Cardiac muscle cell (in vitro differentiated cells and primary cell): ENCODE measurements at regions not wholly inside any gene's neighbourhood (a gene's known extent, or its start where the extent isn't known, plus 50 kb on each side); places are given as distances from the start of the nearest gene placed in this dataset.

Experiments used
- DNase-seq, 2 donors: peaks; one replicate each; pipeline versions ENCODE4 v3.0.0 to v3.0.0-alpha.2; 2010 to 2017; ENCODE audit warnings: low read depth in 1 of 2, low spot score in 1 of 2
- H3K27ac ChIP-seq: fragments of 200-600 bp; sonication (generic); 2 replicates; pipeline ENCODE4 v1.5.1; 2016
- H3K27me3 ChIP-seq: fragments of 200-600 bp; sonication (generic); 2 replicates; pipeline ENCODE4 v1.6.0; 2016; ENCODE audit warnings: control low read depth
- H3K36me3 ChIP-seq: fragments of 200-600 bp; sonication (generic); 2 replicates; pipeline ENCODE4 v1.5.1; 2016; ENCODE audit warnings: control low read depth
- H3K4me1 ChIP-seq: fragments of 200-600 bp; sonication (generic); 2 replicates; pipeline ENCODE4 v1.8.1; 2017; ENCODE audit warnings: low read depth, mild to moderate bottlenecking, mixed run types
- H3K4me3 ChIP-seq: fragments of 200-600 bp; sonication (generic); 2 replicates; pipeline ENCODE4 v1.5.1; 2016; ENCODE audit warnings: mild to moderate bottlenecking
- H3K9me3 ChIP-seq: fragments of 200-600 bp; sonication (generic); 2 replicates; pipeline ENCODE4 v1.5.1; 2017; ENCODE audit warnings: low read depth, mild to moderate bottlenecking, control low read depth
- TF ChIP-seq, protein P1 (sequence below): IDR thresholded peaks from 2 replicates; pipeline ENCODE4 v1.5.1; 2012; ENCODE audit warnings: low read depth, mild to moderate bottlenecking, low read length

DNA sequence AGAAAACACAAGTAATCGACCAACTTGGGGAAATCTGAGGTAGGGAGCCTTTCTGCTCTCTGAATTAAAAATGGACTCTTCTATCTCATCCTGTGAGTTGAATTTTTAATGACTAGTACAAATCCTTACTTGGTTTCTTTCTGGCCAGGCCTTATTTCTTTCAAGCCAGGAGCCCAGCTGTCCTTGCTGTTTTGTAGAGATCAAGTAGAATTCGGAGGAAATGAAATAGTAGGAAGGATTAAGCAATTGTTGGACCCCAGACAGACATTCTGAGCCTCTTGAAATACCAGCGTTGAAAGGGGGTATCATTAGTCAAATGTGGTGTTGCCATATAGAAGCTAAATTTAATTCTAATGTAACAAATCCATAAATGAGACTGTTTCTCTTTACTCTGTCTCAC is 53.7 kb upstream of the SMIM15 start:
- DNase-seq = peak in 1 of 2 donors; percentile 23
- TF ChIP-seq, protein P1, sequence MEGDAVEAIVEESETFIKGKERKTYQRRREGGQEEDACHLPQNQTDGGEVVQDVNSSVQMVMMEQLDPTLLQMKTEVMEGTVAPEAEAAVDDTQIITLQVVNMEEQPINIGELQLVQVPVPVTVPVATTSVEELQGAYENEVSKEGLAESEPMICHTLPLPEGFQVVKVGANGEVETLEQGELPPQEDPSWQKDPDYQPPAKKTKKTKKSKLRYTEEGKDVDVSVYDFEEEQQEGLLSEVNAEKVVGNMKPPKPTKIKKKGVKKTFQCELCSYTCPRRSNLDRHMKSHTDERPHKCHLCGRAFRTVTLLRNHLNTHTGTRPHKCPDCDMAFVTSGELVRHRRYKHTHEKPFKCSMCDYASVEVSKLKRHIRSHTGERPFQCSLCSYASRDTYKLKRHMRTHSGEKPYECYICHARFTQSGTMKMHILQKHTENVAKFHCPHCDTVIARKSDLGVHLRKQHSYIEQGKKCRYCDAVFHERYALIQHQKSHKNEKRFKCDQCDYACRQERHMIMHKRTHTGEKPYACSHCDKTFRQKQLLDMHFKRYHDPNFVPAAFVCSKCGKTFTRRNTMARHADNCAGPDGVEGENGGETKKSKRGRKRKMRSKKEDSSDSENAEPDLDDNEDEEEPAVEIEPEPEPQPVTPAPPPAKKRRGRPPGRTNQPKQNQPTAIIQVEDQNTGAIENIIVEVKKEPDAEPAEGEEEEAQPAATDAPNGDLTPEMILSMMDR = no peak

DNA sequence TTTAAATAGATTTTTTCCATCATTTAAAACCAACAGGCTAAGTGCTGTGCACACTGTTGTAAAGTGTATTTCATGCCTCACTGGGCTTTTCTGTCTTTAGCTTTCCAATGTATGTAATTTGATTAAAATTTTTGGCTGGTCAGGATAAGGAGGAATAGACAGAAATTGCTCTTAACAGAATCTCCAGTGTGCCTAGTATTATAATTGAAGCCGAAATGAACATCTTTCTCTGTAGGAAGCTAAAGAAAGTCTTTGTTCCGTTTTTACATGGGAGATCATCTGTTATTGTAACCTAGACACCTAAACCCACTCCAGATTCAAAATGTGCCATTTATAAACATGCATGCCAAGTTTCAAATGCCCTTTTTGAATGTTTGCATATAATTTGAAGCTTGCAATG is 54.5 kb upstream of the SMIM15 start:
- Histone ChIP-seq H3K27me3 (no peaks in the 10 kb centered on the region), H3K4me3 (no peak overlapping the region), H3K36me3 (no peaks in the 10 kb centered on the region), H3K27ac (no peak overlapping the region), H3K9me3 (no peaks in the 10 kb centered on the region), H3K4me1 (no peaks in the 10 kb centered on the region)
- no peak for DNase-seq
- TF ChIP-seq, protein P1 = no peak

More for the DNA sequence above, 53.7 kb upstream of the SMIM15 start:
- Histone ChIP-seq H3K4me3 (no peak overlapping the region), H3K36me3 (no peaks in the 10 kb centered on the region), H3K9me3 (no peaks in the 10 kb centered on the region), H3K4me1 (no peaks in the 10 kb centered on the region), H3K27me3 (no peaks in the 10 kb centered on the region), H3K27ac (no peak overlapping the region)

DNA sequence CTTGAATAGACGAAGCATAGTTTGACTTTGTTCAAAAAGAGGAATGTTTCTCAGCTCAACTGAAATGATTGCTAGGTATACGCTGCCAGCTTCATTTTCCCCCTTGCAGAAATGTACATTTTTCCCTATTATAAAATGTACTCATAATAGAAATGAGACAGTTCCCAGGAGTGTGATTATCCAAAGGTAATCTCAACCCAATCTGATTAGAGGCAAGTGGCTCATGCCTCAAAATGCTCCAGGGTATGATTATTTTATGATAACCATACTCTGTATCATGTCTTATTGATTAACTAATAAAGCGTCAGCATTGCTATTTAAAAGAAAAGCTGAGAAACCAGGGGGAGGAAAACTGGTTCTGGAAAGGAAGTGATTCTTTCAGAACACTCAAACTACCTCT is 54.9 kb upstream of the SMIM15 start:
- no peaks in the 10 kb centered on the region for H3K36me3 ChIP-seq
- DNase-seq = no peak
- no peaks in the 10 kb centered on the region for H3K4me1 ChIP-seq
- no peak overlapping the region for H3K27ac ChIP-seq
- no peaks in the 10 kb centered on the region for H3K9me3 ChIP-seq
- TF ChIP-seq, protein P1 = no peak
- no peaks in the 10 kb centered on the region for H3K27me3 ChIP-seq
- H3K4me3 ChIP-seq = no peak overlapping the region

DNA sequence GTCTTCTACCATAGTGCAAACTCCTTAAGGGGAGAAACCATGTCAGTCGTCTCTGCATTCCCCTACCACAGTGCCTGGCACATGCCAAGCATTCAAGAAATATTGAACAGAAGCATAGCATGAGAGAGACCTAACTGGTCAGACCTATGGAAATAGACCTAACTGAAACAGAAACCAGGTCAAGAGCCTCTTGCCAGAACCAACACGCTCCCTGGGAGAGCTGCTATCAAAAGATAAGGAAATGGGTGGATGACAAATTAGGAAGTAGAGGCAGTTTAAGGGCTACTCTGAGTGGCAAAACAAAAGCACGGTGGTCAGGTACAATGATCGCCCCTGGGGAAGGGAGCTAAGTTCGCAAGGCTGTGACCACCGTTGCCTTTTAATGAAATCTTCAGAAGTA is 66.0 kb upstream of the SMIM15 start:
- Histone ChIP-seq H3K4me3 (no peak overlapping the region), H3K27me3 (no peaks in the 10 kb centered on the region), H3K9me3 (no peaks in the 10 kb centered on the region), H3K27ac (no peak overlapping the region), H3K4me1 (no peaks in the 10 kb centered on the region), H3K36me3 (no peaks in the 10 kb centered on the region)
- DNase-seq = peak in 1 of 2 donors; percentile 10
- TF ChIP-seq, protein P1 = no peak

DNA sequence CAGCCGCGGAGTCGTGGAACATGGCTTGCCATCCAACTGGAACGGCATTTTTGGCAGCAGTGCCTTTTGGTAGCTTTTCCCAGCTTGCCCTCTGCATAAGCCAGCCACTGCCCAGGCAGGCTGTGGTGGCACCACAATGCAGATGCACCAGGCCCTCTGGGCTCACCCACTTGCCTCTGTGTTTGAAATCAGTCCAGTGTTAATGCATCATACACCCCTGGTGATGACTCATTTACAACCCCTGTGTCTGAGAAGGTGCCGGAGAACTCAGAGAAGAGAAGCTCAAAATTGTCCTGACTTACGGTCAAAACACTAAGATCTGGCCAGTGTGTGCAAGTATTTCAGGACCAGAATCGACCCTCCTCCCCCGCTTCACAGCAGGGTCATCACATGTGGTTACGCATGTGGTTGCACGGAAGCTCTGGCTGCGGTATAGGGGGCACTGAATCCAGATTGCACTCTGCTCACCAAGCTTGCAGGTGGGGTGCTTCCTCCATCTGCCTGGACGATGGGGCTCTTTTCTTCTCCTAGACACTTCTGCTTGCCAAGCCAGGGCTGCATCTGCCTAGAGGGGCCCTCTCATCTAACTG is 66.5 kb upstream of the SMIM15 start:
- Histone ChIP-seq H3K4me1 (no peaks in the 10 kb centered on the region), H3K9me3 (no peaks in the 10 kb centered on the region), H3K4me3 (no peak overlapping the region), H3K27me3 (no peaks in the 10 kb centered on the region), H3K36me3 (no peaks in the 10 kb centered on the region), H3K27ac (no peak overlapping the region)
- peak in 1 of 2 donors; percentile 22 for DNase-seq
- TF ChIP-seq, protein P1 = no peak
